Neuronal stem cell (in vitro differentiated cells): ENCODE measurements at regions not wholly inside any gene's neighbourhood (a gene's known extent, or its start where the extent isn't known, plus 50 kb on each side); places are given as distances from the start of the nearest gene placed in this dataset.

Experiments used
- DNase-seq: peaks from one replicate; pipeline ENCODE4 v3.0.0-alpha.2; 2013; ENCODE audit warnings: low spot score
- H2AFZ ChIP-seq: one replicate; pipeline ENCODE4 v1.6.1; 2013; ENCODE audit warnings: mild to moderate bottlenecking, low read length, inconsistent platforms
- H2AK5ac ChIP-seq: 2 replicates; pipeline ENCODE4 v1.6.1; 2013; ENCODE audit warnings: low read depth, mild to moderate bottlenecking, inconsistent platforms, low read length, moderate library complexity, mixed read lengths
- H2BK120ac ChIP-seq: 2 replicates; pipeline ENCODE4 v1.6.1; 2013; ENCODE audit warnings: low read depth, mild to moderate bottlenecking, inconsistent platforms, low read length, moderate library complexity, mixed read lengths
- H2BK12ac ChIP-seq: one replicate; pipeline ENCODE4 v1.6.1; 2013; ENCODE audit warnings: low read length, inconsistent platforms
- H2BK15ac ChIP-seq: 2 replicates; pipeline ENCODE4 v1.6.1; 2013; ENCODE audit warnings: mild to moderate bottlenecking, low read length, inconsistent platforms, mixed read lengths
- H2BK5ac ChIP-seq: one replicate; pipeline ENCODE4 v1.6.1; 2013; ENCODE audit warnings: inconsistent platforms, mild to moderate bottlenecking, low read length, moderate library complexity
- H3K14ac ChIP-seq: one replicate; pipeline ENCODE4 v1.6.1; 2013; ENCODE audit warnings: low read length, inconsistent platforms
- H3K18ac ChIP-seq: 2 replicates; pipeline ENCODE4 v1.6.1; 2013; ENCODE audit warnings: low read length, inconsistent platforms
- H3K23ac ChIP-seq: 2 replicates; pipeline ENCODE4 v1.6.1; 2013; ENCODE audit warnings: low read depth, mild to moderate bottlenecking, mixed read lengths, low read length, inconsistent platforms; ENCODE audit not compliant: poor library complexity
- H3K27ac ChIP-seq: replicated peaks from 3 replicates; pipeline ENCODE4 v1.5.1; 2013; ENCODE audit warnings: low read length, inconsistent platforms
- H3K27me3 ChIP-seq, 3 experiments: 2 replicates each; pipeline ENCODE4 v1.6.1; 2013; ENCODE audit warnings: low read length in 3 of 3, mild to moderate bottlenecking in 2 of 3, inconsistent platforms in 1 of 3, low read depth in 1 of 3, mixed read lengths in 1 of 3, moderate library complexity in 1 of 3; ENCODE audit not compliant: control insufficient read depth in 3 of 3, insufficient read depth in 3 of 3
- H3K36me3 ChIP-seq, 2 donors: replicated peaks in 1 of 2; 2 replicates each; pipeline ENCODE4 v1.6.1; 2013; ENCODE audit warnings: low read length in 2 of 2; ENCODE audit not compliant: control insufficient read depth in 2 of 2, insufficient read depth in 2 of 2
- H3K4ac ChIP-seq: 2 replicates; pipeline ENCODE4 v1.6.1; 2013; ENCODE audit warnings: inconsistent platforms, mild to moderate bottlenecking, low read length, moderate library complexity
- H3K4me1 ChIP-seq, 2 donors: 1 replicate in 1 of 2; 2 replicates in 1 of 2; pipeline ENCODE4 v1.6.1; 2013; ENCODE audit warnings: low read length in 2 of 2, low read depth in 1 of 2; ENCODE audit not compliant: control insufficient read depth in 2 of 2, insufficient read depth in 1 of 2
- H3K4me2 ChIP-seq: one replicate; pipeline ENCODE4 v1.6.1; 2013; ENCODE audit warnings: mild to moderate bottlenecking, low read length, inconsistent platforms; ENCODE audit not compliant: insufficient read depth, poor library complexity, severe bottlenecking
- H3K4me3 ChIP-seq, 2 donors: 2 replicates each; pipeline ENCODE4 v1.5.1; 2013; ENCODE audit warnings: low read length in 2 of 2, mild to moderate bottlenecking in 2 of 2, inconsistent platforms in 1 of 2, moderate library complexity in 1 of 2
- H3K79me1 ChIP-seq: one replicate; pipeline ENCODE4 v1.6.1; 2013; ENCODE audit warnings: low read depth, mild to moderate bottlenecking, inconsistent platforms, low read length, moderate library complexity
- H3K9ac ChIP-seq: one replicate; pipeline ENCODE4 v1.6.1; 2013; ENCODE audit warnings: mild to moderate bottlenecking, low read depth, low read length, inconsistent platforms; ENCODE audit not compliant: poor library complexity
- H3K9me3 ChIP-seq, 2 donors: replicated peaks in 1 of 2; 2 replicates each; pipeline versions ENCODE3 to v1.6.1; 2013; ENCODE audit warnings: low read length in 2 of 2, mild to moderate bottlenecking in 2 of 2, inconsistent platforms in 1 of 2, low read depth in 1 of 2, mixed read lengths in 1 of 2, moderate library complexity in 1 of 2; ENCODE audit not compliant: control insufficient read depth in 2 of 2, insufficient read depth in 1 of 2
- H4K8ac ChIP-seq: one replicate; pipeline ENCODE4 v1.6.1; 2013; ENCODE audit warnings: low read depth, mild to moderate bottlenecking, inconsistent platforms, low read length, moderate library complexity
- H4K91ac ChIP-seq: one replicate; pipeline ENCODE4 v1.6.1; 2013; ENCODE audit warnings: low read length, low read depth, mild to moderate bottlenecking, inconsistent platforms; ENCODE audit not compliant: poor library complexity
- WGBS, 2 donors: extraction: QIAGEN DNeasy Blood & Tissue Kit; methylation state at CpG; one replicate each; pipeline ENCODE4 v1.1.7; 2013; ENCODE audit warnings: missing lambda C conversion rate in 2 of 2, mixed read lengths in 1 of 2; ENCODE audit not compliant: insufficient read length in 2 of 2, insufficient replicate concordance in 1 of 2; ENCODE audit errors: extremely low coverage in 2 of 2; 5-methylcytosine and 5-hydroxymethylcytosine counted together

DNA sequence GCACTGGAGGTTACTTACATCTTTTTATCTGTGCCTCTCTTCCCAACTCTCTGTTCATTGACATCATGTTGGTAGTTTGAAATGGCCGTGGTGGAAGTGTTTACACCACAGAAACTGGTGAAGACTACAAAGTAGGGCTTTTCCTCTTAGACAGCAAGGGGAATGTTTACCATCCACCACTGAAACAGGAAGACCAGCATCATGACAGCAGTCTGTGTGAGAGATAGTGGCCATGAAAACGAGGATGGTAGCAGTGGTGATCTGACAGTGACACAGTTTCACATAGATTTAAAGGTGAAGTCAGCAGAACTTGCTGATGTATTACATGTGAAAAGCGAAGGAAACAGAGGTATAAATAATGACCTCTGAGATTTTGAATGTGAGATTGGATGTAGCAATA, 115.7 kb downstream of the CCDC71L start:
- no peak overlapping the region for H3K14ac ChIP-seq
- H2BK120ac ChIP-seq, result no peak overlapping the region
- H2AFZ ChIP-seq, result no peak overlapping the region
- H3K4me1 ChIP-seq, result no peaks in the 10 kb centered on the region
- WGBS, 2 donors, result no CpG with 5 or more reads among the region's 3 CpGs
- H3K4me2 ChIP-seq, result no peak overlapping the region
- H2BK12ac ChIP-seq, result no peak overlapping the region
- H3K79me1 ChIP-seq, result no peaks in the 10 kb centered on the region
- no peak overlapping the region for H2BK5ac ChIP-seq
- H2AK5ac ChIP-seq, result no peak overlapping the region
- H3K27me3 ChIP-seq, result no peaks in the 10 kb centered on the region
- H3K9me3 ChIP-seq, result no peaks in the 10 kb centered on the region
- no peak for DNase-seq
- no peak overlapping the region for H3K4ac ChIP-seq
- H3K4me3 ChIP-seq, result no peak overlapping the region
- H3K9ac ChIP-seq, result no peak overlapping the region
- no peaks in the 10 kb centered on the region for H3K36me3 ChIP-seq
- H3K23ac ChIP-seq, result no peak overlapping the region
- no peak overlapping the region for H3K27ac ChIP-seq
- no peak overlapping the region for H3K18ac ChIP-seq
- no peak overlapping the region for H4K8ac ChIP-seq
- no peak overlapping the region for H2BK15ac ChIP-seq
- H4K91ac ChIP-seq, result no peak overlapping the region

DNA sequence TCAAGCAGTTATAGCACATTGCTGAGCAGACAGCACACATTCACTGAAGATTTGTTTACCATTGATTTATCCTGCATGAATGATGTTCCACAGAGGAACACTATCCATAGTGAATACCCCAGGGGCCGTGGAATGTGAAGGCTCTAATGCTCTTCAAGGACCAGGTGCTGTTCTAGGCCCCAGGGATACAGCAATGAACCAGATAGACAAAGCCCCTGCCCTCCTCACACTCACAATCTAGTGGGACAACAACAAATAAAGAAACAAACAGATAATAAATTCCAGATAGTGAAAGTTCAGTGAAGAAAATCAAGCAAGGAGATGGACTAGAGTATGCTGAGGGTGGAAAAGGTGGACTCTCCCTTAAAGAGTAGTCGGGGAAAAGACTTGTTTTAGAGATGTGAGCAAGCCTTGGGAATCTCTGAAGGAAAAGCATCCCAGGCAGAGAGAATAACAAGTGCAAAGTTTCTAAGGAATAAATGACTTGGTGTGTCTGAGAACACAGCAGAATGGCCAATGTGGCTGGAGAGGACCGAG, 117.7 kb downstream of the CCDC71L start:
- Histone ChIP-seq H3K27me3 (no peaks in the 10 kb centered on the region), H3K18ac (no peak overlapping the region), H3K4me1 (no peaks in the 10 kb centered on the region), H3K14ac (no peak overlapping the region), H3K9me3 (no peaks in the 10 kb centered on the region), H3K36me3 (no peaks in the 10 kb centered on the region), H3K23ac (no peak overlapping the region), H3K4ac (no peak overlapping the region), H4K91ac (no peak overlapping the region), H3K79me1 (no peaks in the 10 kb centered on the region), H3K27ac (no peak overlapping the region), H4K8ac (no peak overlapping the region), H3K9ac (no peak overlapping the region), H2BK15ac (no peak overlapping the region), H2AFZ (no peak overlapping the region), H3K4me2 (no peak overlapping the region), H3K4me3 (no peak overlapping the region), H2AK5ac (no peak overlapping the region), H2BK5ac (no peak overlapping the region), H2BK12ac (no peak overlapping the region), H2BK120ac (no peak overlapping the region)
- no CpG with 5 or more reads among the region's 3 CpGs for WGBS, 2 donors
- no peak for DNase-seq

DNA sequence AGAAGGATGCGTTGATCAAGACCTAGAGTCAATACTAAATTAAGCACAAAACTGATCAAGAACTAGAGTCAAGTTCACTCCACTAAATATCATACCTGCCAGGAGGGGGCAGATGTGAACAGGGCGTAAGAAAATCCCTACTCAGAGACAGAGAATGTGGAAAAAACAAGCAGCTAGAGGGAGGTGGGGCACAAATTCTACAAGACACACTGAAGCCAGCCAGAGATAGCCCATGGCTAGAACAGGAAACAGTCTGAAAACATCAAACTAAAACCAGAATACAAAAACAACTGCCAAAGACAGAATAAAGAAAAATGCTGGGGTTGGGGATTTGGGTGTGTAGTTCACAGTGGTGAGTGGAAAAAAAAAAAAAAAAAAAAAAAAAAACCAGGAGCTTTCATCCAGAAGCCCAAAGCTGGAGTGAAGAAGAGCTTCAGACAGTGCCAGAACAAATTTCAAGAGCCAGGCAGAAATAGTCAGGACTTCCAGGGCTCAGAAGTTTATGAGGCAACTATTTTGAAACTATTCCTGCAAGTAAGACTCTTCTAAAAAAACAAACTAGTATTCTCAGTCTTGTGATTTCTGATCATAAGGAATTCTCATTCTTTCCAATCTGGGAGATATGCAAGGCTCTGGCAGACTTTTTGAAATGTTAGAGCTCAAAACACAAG, 118.3 kb downstream of the CCDC71L start:
- WGBS, 2 donors, result no CpG with 5 or more reads among the region's 2 CpGs
- Histone ChIP-seq H2BK5ac (no peak overlapping the region), H3K23ac (no peak overlapping the region), H3K4ac (no peak overlapping the region), H3K36me3 (no peaks in the 10 kb centered on the region), H3K14ac (no peak overlapping the region), H4K91ac (no peak overlapping the region), H2BK120ac (no peak overlapping the region), H3K9me3 (no peaks in the 10 kb centered on the region), H3K79me1 (no peaks in the 10 kb centered on the region), H3K4me2 (no peak overlapping the region), H2AFZ (no peak overlapping the region), H3K27me3 (no peaks in the 10 kb centered on the region), H2BK12ac (no peak overlapping the region), H4K8ac (no peak overlapping the region), H3K27ac (no peak overlapping the region), H3K18ac (no peak overlapping the region), H2AK5ac (no peak overlapping the region), H2BK15ac (no peak overlapping the region), H3K4me1 (no peaks in the 10 kb centered on the region), H3K9ac (no peak overlapping the region), H3K4me3 (no peak overlapping the region)
- DNase-seq, result peak; percentile 6

DNA sequence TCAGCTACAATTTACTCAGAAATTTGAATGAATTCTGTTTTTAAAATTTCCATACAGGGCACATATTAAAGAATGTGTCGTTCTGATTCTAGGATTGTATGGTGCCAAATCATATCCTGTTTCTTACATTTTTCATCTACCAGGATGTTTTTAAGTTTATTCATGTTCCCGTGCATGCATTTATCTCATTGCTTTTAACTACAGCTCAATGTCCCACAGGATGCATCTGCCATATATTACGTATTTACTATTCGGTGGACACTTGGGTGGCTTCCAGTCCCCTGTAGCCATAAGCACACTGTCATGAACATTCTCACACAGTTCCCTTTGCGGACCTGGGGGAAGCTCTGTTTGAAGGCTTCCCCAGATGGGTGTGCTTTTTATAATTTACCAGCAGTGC, 122.3 kb downstream of the CCDC71L start:
- no peak overlapping the region for H2BK15ac ChIP-seq
- H3K23ac ChIP-seq, result no peak overlapping the region
- no CpG with 5 or more reads among the region's 5 CpGs for WGBS, 2 donors

More for the DNA sequence above, 122.3 kb downstream of the CCDC71L start:
- Histone ChIP-seq H2AFZ (no peak overlapping the region), H3K27me3 (no peaks in the 10 kb centered on the region), H3K4ac (no peak overlapping the region), H2BK120ac (no peak overlapping the region), H2BK5ac (no peak overlapping the region), H3K9me3 (no peaks in the 10 kb centered on the region), H3K4me1 (no peaks in the 10 kb centered on the region), H2AK5ac (no peak overlapping the region), H3K18ac (no peak overlapping the region), H3K9ac (no peak overlapping the region), H2BK12ac (no peak overlapping the region), H4K8ac (no peak overlapping the region), H3K14ac (no peak overlapping the region), H3K4me3 (no peak overlapping the region), H3K27ac (no peak overlapping the region), H4K91ac (no peak overlapping the region), H3K36me3 (no peaks in the 10 kb centered on the region), H3K79me1 (no peaks in the 10 kb centered on the region), H3K4me2 (no peak overlapping the region)
- DNase-seq, result no peak
